ENCODE measurements at regions not wholly inside any gene's neighbourhood (a gene's known extent, or its start where the extent isn't known, plus 50 kb on each side); places are given as distances from the start of the nearest gene placed in this dataset.

DNA sequence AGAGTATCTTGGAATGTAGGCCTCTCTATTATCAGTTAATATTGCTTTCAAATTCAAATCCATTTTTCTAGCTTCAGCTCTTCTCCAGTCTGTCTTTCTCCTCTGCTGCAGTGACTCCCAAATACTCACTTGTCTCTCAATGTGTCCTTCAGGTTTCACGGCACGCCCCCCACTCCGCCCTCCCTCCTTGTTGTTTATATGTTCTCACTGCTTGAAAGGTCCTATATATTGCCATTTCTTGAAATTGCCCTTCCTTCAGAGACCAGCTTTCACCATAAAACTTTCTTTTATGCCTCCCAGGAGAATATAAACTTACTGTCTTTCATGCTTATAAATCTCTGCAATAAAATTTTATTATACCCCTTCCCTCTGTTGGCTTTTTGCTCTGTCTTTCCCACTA is 668.2 kb downstream of the CCSER2 start:
- no peak overlapping the region for H3K4me2 ChIP-seq (replicated peaks; ENCODE audit: extremely low read depth, low read length, poor library complexity, severe bottlenecking)
- DNase-seq, result no peak
- TF ChIP-seq, protein P1, sequence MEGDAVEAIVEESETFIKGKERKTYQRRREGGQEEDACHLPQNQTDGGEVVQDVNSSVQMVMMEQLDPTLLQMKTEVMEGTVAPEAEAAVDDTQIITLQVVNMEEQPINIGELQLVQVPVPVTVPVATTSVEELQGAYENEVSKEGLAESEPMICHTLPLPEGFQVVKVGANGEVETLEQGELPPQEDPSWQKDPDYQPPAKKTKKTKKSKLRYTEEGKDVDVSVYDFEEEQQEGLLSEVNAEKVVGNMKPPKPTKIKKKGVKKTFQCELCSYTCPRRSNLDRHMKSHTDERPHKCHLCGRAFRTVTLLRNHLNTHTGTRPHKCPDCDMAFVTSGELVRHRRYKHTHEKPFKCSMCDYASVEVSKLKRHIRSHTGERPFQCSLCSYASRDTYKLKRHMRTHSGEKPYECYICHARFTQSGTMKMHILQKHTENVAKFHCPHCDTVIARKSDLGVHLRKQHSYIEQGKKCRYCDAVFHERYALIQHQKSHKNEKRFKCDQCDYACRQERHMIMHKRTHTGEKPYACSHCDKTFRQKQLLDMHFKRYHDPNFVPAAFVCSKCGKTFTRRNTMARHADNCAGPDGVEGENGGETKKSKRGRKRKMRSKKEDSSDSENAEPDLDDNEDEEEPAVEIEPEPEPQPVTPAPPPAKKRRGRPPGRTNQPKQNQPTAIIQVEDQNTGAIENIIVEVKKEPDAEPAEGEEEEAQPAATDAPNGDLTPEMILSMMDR (IDR thresholded peaks at IDR 0.05), result no peak
- H3K4me1 ChIP-seq (ENCODE audit: control insufficient read depth in 1 of 2, insufficient read depth in 2 of 2, low read length in 2 of 2), result no peaks in the 10 kb centered on the region
- no peaks in the 10 kb centered on the region for H3K9me3 ChIP-seq (replicated peaks in 1 of 2; ENCODE audit: control insufficient read depth in 1 of 2, insufficient read depth in 1 of 2, low read length in 2 of 2)
- H3K27me3 Mint-ChIP-seq (ENCODE audit: low read depth in 3 of 3), result peaks cover 0 to 1% (median 0%) of the 10 kb centered on the region in 3 donors
- H4K20me1 ChIP-seq (ENCODE audit: insufficient read depth, low read length), result no peaks in the 10 kb centered on the region
- no peaks in the 10 kb centered on the region for H3K4me1 Mint-ChIP-seq
- H3K9me3 Mint-ChIP-seq, result peaks cover 0 to 5% (median 0%) of the 10 kb centered on the region in 7 donors
- H3K36me3 Mint-ChIP-seq, result no peaks in the 10 kb centered on the region
- no peak overlapping the region for H3K27ac Mint-ChIP-seq
- no peaks in the 10 kb centered on the region for H3K27me3 ChIP-seq (ENCODE audit: control insufficient read depth in 2 of 2, insufficient read depth in 2 of 2, low read length in 2 of 2)
- H3K9ac ChIP-seq (ENCODE audit: insufficient read depth, low read length, poor library complexity, severe bottlenecking), result no peak overlapping the region
- no peak overlapping the region for H3K4me3 Mint-ChIP-seq
- no CpG with 5 or more reads among the region's 3 CpGs for WGBS (ENCODE audit: insufficient coverage)
- intact Hi-C loops (cut with micrococcal nuclease), result no loop called here
- no peak overlapping the region for H3K27ac ChIP-seq (ENCODE audit: low read depth in 1 of 2, low read length in 2 of 2)
- no peaks in the 10 kb centered on the region for H3K36me3 ChIP-seq (replicated peaks in 1 of 2; ENCODE audit: control insufficient read depth in 1 of 2, insufficient read depth in 2 of 2, low read length in 2 of 2)
- no peak overlapping the region for H3K4me3 ChIP-seq (replicated peaks in 1 of 3; ENCODE audit: low read depth in 2 of 3, low read length in 3 of 3)
- H3K79me2 ChIP-seq (ENCODE audit: insufficient read depth, low read length), result no peaks in the 10 kb centered on the region
- no peak overlapping the region for H2AFZ ChIP-seq (ENCODE audit: insufficient read depth, low read depth, low read length, poor library complexity, severe bottlenecking)

DNA sequence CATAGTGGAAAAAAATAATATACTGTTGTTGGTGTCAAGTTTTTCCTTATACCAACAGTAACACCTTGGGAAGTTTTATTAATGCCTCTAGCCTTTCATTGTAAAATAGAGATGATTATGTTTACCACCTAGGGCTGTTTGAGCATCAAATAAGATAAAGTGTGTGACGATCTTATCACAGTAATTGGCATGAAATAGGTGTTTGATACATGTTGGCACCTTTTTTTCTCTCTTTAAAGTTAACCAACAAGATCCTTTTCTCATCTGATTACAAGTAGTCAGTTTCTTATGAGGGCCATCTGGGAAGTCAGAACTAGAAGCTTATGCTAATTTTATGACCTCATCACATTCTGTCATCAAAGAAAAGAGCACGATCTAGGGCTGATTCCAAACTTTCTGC is 669.5 kb downstream of the CCSER2 start:
- H3K4me1 Mint-ChIP-seq, result no peaks in the 10 kb centered on the region
- H3K79me2 ChIP-seq (ENCODE audit: insufficient read depth, low read length), result no peaks in the 10 kb centered on the region
- no peaks in the 10 kb centered on the region for H3K36me3 Mint-ChIP-seq
- no peaks in the 10 kb centered on the region for H3K9me3 ChIP-seq (replicated peaks in 1 of 2; ENCODE audit: control insufficient read depth in 1 of 2, insufficient read depth in 1 of 2, low read length in 2 of 2)
- no peak overlapping the region for H3K4me3 Mint-ChIP-seq
- H3K9ac ChIP-seq (ENCODE audit: insufficient read depth, low read length, poor library complexity, severe bottlenecking), result no peak overlapping the region
- H2AFZ ChIP-seq (ENCODE audit: insufficient read depth, low read depth, low read length, poor library complexity, severe bottlenecking), result no peak overlapping the region
- no peaks in the 10 kb centered on the region for H3K4me1 ChIP-seq (ENCODE audit: control insufficient read depth in 1 of 2, insufficient read depth in 2 of 2, low read length in 2 of 2)
- H3K27me3 Mint-ChIP-seq (ENCODE audit: low read depth in 3 of 3), result peaks cover 0 to 1% (median 0%) of the 10 kb centered on the region in 3 donors
- no peaks in the 10 kb centered on the region for H3K27me3 ChIP-seq (ENCODE audit: control insufficient read depth in 2 of 2, insufficient read depth in 2 of 2, low read length in 2 of 2)
- TF ChIP-seq, protein P1 (IDR thresholded peaks at IDR 0.05), result no peak
- no peaks in the 10 kb centered on the region for H3K36me3 ChIP-seq (replicated peaks in 1 of 2; ENCODE audit: control insufficient read depth in 1 of 2, insufficient read depth in 2 of 2, low read length in 2 of 2)
- no peak for DNase-seq
- H3K27ac Mint-ChIP-seq, result no peak overlapping the region
- H3K9me3 Mint-ChIP-seq, result peaks cover 0 to 6% (median 0%) of the 10 kb centered on the region in 7 donors
- no CpG with 5 or more reads among the region's 2 CpGs for WGBS (ENCODE audit: insufficient coverage)
- H3K4me2 ChIP-seq (replicated peaks; ENCODE audit: extremely low read depth, low read length, poor library complexity, severe bottlenecking), result no peak overlapping the region
- no peak overlapping the region for H3K27ac ChIP-seq (ENCODE audit: low read depth in 1 of 2, low read length in 2 of 2)
- intact Hi-C loops (cut with micrococcal nuclease), result no loop called here
- no peak overlapping the region for H3K4me3 ChIP-seq (replicated peaks in 1 of 3; ENCODE audit: low read depth in 2 of 3, low read length in 3 of 3)
- H4K20me1 ChIP-seq (ENCODE audit: insufficient read depth, low read length), result no peaks in the 10 kb centered on the region
